GM18508 (cell line): ENCODE measurements at regions not wholly inside any gene's neighbourhood (a gene's known extent, or its start where the extent isn't known, plus 50 kb on each side); places are given as distances from the start of the nearest gene placed in this dataset.

ENCODE experiments used
- ATAC-seq: cut with Tn5 transposase; IDR thresholded peaks from one replicate; pipeline ENCODE4 v1.9.1; 2021; ENCODE audit warnings: moderate number of reproducible peaks; ENCODE audit not compliant: insufficient read depth, unreplicated experiment

DNA sequence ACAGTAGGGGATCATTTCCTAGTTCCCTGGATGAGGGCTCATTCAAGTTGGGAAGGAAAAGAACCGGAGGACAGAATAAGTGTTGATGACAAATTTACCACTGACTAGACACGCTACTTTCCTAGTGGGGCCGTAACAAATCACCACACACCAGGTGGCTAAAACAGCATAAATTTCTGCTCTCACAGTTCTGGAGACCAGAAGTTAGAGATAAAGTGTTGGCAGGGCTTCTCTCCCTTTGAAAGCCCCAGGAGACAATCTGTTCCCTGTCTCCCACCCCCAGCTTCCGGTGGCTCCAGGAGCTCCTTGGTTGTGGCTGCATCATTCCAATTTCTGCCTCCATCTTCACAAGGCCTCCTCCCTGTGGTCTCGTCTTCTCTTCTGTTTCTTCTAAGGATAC is 65.4 kb upstream of the ARGLU1 start:
- ATAC-seq = no peak

DNA sequence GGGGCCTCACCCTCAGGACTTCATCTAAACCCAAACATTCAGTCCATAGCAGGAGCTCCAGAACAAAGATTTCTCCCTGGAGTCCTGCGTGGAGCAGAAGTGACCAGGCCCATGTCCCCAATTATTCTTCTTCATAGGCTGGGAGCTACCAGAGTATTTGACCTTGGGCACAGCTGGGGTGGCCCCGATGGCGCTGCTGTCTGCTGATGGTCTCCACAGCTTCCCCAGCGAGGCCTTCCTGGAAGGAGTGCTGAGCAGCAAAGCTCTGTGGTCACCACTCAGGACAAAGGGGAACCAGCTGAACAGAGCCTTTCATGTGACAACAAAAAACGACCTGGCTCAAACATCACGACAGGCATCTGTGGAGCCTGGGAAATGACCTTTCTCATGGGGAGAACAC is 62.7 kb upstream of the ARGLU1 start:
- no peak for ATAC-seq

DNA sequence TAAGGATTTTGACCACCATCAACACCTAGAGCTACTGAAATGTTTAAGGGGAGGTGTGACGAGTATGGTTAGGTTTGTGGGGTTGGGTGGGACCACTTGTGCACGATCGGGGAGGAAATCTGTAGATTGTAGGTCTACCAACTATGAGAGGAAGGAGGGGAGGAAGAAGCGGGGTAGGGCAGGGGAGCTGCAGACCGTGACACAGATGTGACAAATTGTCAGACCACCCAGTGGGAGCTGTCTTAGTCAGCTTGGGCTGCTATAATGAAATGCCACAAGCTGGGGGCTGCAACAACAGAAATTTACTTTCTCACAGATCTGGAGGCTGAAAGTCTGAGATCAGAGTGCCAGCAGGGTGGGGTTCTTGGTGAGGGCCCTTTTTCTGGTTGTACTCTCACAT is 62.2 kb upstream of the ARGLU1 start:
- ATAC-seq = no peak

DNA sequence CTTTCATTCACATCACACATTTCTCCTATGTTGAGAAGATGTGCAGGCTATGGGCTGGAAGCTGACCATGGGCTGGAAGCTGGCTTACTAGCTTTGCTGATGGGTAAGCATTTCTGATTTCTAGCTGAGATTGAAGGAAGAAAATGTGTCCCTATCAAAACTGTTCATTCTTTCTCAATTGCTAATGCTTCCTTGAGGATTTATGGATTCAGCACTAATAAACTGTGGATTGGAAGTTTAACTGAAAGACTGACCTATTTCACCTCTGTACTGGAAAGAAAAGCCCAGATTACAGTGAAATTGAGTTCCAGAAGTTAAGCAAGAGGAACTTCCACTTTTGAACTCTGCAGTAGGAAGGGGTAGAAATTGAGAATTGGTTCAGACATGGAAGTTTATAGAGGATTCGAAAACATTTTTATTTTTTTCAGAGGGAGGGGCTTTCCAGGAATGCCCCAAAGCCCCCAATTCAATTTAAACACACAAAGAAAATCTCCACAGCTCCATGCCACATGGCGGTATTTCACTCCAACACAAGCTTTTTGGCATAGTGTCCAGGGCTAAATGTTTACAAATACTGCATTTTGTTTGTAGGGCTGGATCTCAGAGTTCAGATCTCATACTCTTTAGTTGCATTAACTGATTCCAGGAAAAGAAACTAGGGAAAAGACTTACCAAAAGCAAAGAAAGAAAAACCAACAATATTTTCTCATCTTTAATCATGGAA is 61.2 kb upstream of the ARGLU1 start:
- ATAC-seq = no peak

DNA sequence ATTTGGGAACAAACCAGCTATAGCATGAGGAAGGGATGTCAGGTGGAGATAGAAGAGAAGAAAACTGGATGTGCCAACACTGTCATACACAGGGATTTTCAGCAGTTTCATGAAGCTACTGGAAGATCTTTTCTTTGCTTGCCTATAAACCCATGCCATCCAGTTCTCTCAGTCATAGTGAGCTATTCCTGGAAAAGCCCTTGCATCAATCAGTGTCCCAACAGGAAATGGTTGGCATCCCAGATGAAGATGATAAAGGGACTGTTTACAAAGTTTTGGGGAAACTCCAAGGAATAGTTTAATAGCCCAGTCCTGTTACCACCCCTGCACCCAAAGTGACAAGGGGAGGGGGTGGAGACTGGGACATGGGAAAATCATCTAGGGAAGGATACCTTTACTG is 58.5 kb upstream of the ARGLU1 start:
- no peak for ATAC-seq

DNA sequence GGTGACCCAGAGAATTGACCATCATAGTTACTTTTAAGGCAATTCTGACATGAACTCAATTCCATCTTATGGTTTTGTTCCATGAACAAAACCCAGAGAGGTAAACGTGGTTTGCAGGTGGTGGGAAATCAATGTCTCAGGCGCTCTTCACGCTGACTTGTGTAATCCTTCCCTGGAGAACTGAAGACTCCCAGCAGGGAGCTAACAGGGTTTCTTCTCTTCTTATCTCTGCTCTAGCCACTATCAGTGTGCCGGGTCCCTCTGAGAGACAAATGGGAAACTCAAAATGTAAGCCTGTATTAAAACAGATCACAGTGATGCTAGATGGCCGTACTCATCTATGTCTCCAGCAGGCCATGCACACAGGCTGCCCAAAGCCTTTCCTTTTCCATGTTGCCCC is 57.6 kb upstream of the ARGLU1 start:
- ATAC-seq = no peak

DNA sequence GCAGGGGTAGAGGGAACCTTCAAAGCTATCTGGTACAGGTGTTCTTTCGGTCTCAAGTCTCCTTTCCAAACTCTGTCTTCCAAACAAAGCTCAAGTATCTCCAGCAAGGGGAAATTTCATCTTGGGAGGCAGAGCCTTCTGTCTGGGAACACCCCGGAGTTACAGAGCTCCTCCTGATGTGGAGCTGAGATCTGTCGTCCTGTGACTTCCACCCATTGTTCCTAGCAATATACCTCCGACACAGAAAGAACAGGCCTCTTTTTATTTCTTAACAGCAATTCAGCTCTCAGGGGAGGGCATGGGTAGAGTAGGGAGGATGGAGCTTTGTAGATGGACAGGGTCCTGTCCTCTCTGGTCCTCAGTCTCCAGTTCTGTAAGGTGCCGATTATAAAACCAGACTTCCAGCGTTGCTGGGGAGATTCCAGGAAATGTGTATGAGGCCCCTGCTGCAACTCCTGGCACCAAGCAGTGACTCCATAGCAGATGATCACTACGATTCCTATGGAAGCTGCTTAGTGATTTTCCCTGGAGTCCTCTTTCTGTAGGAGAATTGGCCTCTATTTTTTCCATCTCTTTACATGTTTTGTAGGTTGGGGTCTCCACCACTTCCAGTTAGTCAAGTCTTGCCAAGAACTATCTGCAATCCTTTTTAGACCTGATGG is 56.0 kb upstream of the ARGLU1 start:
- ATAC-seq = no peak

DNA sequence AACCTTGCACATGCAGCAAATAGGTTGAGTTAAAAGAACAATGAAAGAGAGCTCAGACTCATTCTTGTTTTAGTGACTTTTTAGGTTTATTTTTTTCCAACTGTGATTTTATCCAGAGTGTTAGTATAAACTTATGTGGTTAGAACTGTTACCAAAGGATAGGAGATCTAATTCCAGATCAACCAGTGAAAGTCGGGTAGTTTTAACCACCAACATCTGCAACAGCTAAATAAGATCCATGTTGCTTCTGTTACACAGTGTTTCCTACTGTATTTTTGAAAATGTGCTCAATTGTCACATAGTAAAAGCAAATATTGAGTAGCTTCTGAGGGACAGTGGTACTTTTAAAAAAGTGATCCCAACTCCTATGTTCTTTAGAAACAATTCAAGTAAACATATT is 53.9 kb upstream of the ARGLU1 start:
- no peak for ATAC-seq

DNA sequence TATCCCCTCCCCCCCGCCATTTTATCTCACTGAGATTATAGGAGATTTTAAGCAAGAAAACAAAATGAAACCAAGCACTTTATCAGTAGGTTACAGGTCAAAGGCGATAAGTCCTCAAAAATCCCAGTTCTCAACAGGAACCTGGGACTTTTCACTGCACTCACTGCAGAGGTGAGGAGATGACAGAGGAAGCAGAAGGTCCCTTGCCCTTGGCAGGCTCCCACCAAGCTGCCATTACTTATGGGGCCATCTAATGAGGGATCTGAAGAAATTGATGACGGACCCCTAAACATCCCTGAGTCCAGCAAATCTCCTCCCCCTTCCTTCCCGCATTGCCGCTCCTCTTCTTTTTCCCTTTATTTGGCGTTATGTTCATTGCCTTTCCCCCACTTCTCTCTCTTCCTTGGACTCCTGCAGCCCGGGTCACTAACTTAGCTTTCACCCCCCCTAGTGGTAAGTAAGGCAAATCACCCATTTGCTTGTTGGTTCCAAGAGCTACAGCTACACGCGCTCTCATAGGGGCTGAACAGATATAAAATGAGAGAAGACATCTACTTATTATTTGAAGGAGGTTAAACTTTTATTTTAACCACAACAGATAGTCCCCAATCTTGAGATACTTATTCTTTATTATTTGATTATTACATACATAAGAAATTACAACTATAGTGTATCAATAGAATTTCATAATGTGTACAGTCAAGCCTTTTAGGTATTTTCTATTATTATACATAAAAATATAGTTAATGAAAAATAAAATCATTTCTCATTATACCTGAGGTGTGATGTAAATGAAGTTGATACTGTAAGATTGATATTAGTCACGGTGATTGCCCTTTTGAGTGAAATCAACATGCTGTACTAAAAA is 52.0 kb upstream of the ARGLU1 start:
- peak; percentile 92 for ATAC-seq
